ENCODE measurements at regions not wholly inside any gene's neighbourhood (a gene's known extent, or its start where the extent isn't known, plus 50 kb on each side); places are given as distances from the start of the nearest gene placed in this dataset.

GRCh38 chr3:94734206-94734605 lies 671.3 kb downstream of the NSUN3 start:
- H3K4me1 ChIP-seq: no peaks in the 10 kb centered on the region
- H3K4me3 ChIP-seq: no peak overlapping the region
- no peaks in the 10 kb centered on the region for H3K9me3 ChIP-seq
- H3K27me3 ChIP-seq: no peaks in the 10 kb centered on the region
- no peaks in the 10 kb centered on the region for H3K36me3 ChIP-seq
- no peak overlapping the region for H3K27ac ChIP-seq
- TF ChIP-seq CTCF (IDR thresholded peaks at IDR 0.05) (no peak), POLR2A (IDR thresholded peaks at IDR 0.05) (no peak)
- DNase-seq: no peak

GRCh38 chr3:94735354-94735753 lies 672.5 kb downstream of the NSUN3 start:
- H3K36me3 ChIP-seq: no peaks in the 10 kb centered on the region
- no peak overlapping the region for H3K4me3 ChIP-seq
- TF ChIP-seq POLR2A (IDR thresholded peaks at IDR 0.05): no peak
- no peak for TF ChIP-seq CTCF (IDR thresholded peaks at IDR 0.05)
- H3K27me3 ChIP-seq: no peaks in the 10 kb centered on the region
- H3K4me1 ChIP-seq: no peaks in the 10 kb centered on the region
- H3K9me3 ChIP-seq: no peaks in the 10 kb centered on the region
- H3K27ac ChIP-seq: no peak overlapping the region
- no peak for DNase-seq

- no peak overlapping the region for H3K27ac ChIP-seq
- H3K9me3 ChIP-seq: no peaks in the 10 kb centered on the region
- H3K27me3 ChIP-seq: no peaks in the 10 kb centered on the region
- no peak for DNase-seq
- no peaks in the 10 kb centered on the region for H3K36me3 ChIP-seq
- no peak for TF ChIP-seq POLR2A (IDR thresholded peaks at IDR 0.05)
- no peak for TF ChIP-seq CTCF (IDR thresholded peaks at IDR 0.05)
- no peaks in the 10 kb centered on the region for H3K4me1 ChIP-seq
- H3K4me3 ChIP-seq: no peak overlapping the region
These were observed 674.3 kb downstream of the NSUN3 start for GRCh38 chr3:94737116-94737515.

GRCh38 chr3:94739420-94739819 lies 676.6 kb downstream of the NSUN3 start:
- H3K27me3 ChIP-seq: no peaks in the 10 kb centered on the region
- TF ChIP-seq POLR2A (IDR thresholded peaks at IDR 0.05) (no peak), CTCF (IDR thresholded peaks at IDR 0.05) (no peak)
- H3K9me3 ChIP-seq: no peaks in the 10 kb centered on the region
- H3K4me3 ChIP-seq: no peak overlapping the region
- no peak overlapping the region for H3K27ac ChIP-seq
- DNase-seq: no peak
- H3K4me1 ChIP-seq: no peaks in the 10 kb centered on the region
- H3K36me3 ChIP-seq: no peaks in the 10 kb centered on the region

GRCh38 chr3:94758751-94759150 lies 695.9 kb downstream of the NSUN3 start:
- no peak for DNase-seq
- H3K9me3 ChIP-seq: no peaks in the 10 kb centered on the region
- H3K27ac ChIP-seq: no peak overlapping the region
- H3K36me3 ChIP-seq: no peaks in the 10 kb centered on the region
- TF ChIP-seq CTCF (IDR thresholded peaks at IDR 0.05) (no peak), POLR2A (IDR thresholded peaks at IDR 0.05) (no peak)
- no peak overlapping the region for H3K4me3 ChIP-seq
- H3K27me3 ChIP-seq: no peaks in the 10 kb centered on the region
- no peaks in the 10 kb centered on the region for H3K4me1 ChIP-seq

- H3K27me3 ChIP-seq: no peaks in the 10 kb centered on the region
- TF ChIP-seq CTCF (IDR thresholded peaks at IDR 0.05): no peak
- no peak for TF ChIP-seq POLR2A (IDR thresholded peaks at IDR 0.05)
- H3K27ac ChIP-seq: no peak overlapping the region
- H3K36me3 ChIP-seq: no peaks in the 10 kb centered on the region
- H3K9me3 ChIP-seq: no peaks in the 10 kb centered on the region
- no peaks in the 10 kb centered on the region for H3K4me1 ChIP-seq
- DNase-seq: no peak
- no peak overlapping the region for H3K4me3 ChIP-seq
These were observed 709.5 kb downstream of the NSUN3 start for GRCh38 chr3:94772402-94772801.
